NOMO-1 treated with DMSO at 0.1 percent for 48 hours (cell line): ENCODE measurements at regions not wholly inside any gene's neighbourhood (a gene's known extent, or its start where the extent isn't known, plus 50 kb on each side); places are given as distances from the start of the nearest gene placed in this dataset.
"Not testable (repeated sequence)": the region's sequence is repeated elsewhere in the genome, so short reads cannot be mapped to it uniquely, and the experiment has no call there.

Source experiments
- DNase-seq: peaks from one replicate; lab custom pipeline; 2025; ENCODE audit not compliant: unreplicated experiment; lab: John Stamatoyannopoulos, UW

DNA sequence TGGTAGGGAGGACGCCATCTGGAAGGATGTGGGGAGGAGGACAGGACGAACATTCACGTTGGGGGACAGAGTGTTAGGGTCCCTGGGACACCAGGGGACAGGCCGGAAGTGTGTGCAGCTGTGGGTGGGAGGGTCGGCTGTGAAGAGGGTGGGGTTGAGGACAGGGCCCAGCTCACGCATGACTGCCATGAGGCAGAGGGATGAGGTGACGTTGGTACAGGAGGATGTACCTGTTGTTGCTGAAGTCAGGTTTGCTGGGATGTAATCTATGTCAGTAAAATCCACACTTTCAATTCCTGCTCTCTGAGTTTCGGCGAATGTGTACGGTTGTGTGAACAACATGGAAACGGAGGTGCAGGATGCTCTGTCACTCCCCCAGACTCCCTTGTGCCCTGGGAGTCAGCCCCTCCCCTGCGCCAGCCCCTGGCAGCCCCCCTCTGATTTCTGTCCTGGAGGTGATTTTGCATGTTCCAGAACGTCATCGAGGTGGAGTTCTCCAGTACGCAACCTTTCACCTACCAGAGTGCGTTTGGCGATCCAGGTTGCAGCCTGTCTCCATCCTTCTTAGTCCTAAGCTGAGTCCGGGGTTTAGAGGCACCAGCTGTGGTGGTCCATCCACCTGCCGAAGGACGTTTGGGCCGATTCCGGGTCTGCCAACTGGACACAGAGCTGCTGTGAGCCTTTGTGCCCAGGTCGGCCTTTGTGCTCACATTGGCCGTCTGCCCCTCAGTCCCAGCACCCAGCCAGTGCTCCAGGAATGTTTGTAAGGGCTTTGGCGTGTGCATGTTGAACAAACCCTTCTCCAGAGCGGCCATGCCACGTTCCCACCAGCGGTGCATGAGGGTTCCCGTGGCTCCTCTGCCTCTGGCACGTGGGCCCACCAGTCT, 203.2 kb downstream of the NPIPB11 start:
- DNase-seq: not testable (repeated sequence)

DNA sequence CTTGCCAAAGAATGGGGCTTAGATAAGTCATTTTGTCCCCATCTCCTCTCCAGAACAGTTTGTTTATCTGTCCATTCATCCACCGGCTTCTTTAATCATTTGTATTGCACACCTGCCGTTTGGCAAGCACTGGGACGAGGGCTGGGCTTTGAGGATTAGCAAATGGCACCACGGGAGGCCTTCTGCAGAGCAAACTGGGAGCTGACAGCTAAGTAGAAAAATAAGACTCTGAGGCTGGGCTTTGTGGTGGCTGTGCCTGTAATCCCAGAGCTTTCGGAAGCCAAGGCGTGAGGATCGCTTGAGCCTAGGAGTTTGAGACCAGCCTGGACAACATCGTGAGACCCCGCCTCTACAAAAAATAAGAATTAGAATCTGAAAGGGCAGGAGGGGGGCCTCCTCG, 203.9 kb downstream of the NPIPB11 start:
- not testable (repeated sequence) for DNase-seq

DNA sequence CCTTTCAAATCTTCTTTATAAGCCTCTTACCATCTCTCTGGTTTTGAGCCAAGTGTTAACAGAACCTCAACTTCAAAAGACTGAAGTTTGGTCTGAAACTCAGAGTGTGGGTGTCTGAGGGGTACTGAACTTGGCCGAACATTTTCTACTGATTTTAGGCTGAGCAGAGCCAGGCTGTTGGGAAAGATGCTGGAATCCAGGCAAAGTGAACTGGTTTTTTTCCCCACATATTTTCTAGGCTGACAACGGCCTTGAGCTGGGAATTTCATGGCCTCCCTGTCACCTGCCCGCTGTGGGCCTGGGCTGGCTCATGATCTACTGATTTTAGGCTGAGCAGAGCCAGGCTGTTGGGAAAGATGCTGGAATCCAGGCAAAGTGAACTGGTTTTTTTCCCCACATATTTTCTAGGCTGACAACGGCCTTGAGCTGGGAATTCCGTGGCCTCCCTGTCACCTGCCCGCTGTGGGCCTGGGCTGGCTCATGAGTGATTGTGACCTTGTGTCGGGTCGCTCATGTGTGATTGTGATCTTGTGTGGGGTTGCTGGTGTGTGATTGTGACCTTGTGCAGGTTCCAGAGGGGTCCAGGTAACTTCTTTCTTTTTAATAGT, 204.4 kb downstream of the NPIPB11 start:
- DNase-seq: not testable (repeated sequence)

DNA sequence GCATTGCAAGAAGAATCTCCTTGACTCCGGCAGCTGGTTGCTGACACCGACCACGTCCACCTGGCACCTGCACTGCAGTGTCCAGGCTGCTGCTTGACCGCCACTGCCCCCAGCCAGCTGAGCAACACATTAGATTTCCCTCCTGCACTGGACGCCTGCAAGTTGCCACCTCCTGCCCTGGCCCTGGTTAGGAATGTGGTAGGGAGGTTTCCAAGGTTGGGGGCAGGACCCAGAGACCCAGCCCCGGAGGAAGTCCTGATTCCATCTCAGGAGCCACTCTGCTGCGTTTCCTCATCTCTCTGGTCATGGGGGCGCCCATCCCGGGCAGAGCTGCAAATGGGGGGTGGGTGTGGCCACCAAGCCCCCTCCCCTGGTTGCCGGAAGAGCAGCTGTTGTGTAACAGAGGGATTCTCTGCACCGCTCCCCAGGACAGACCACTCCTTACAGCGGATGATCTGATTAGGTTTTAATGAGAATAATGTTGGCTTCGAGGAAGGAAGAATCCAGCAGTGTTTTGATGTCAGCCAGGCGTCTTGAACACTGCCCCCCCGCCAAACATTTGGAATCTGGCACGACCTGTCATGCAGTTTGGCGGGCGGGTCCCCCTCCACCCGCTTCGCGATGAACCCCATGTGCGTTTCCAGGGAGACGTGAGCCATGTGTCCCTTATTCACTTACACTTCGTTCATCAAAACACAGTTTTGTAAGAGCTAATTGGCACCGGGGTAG, 205.1 kb downstream of the NPIPB11 start:
- not testable (repeated sequence) for DNase-seq

DNA sequence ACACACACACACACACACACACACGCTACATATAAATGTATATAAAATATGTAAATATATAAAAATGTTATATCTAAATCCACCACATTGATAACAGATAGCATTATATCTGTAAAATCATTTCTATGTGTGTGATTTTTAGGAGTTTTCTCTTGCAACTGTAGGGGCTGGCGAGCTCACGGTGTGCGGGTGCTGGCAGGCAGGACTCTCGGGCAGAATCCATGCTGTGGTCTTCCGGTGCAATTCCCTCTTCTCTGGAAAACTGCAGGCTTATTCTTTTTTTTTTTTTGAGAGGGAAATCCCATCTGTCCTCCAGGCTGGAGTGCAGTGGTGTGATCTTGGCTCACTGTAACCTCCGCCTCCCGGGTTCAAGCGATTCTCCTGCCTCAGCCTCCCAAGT, 205.8 kb downstream of the NPIPB11 start:
- DNase-seq: not testable (repeated sequence)

DNA sequence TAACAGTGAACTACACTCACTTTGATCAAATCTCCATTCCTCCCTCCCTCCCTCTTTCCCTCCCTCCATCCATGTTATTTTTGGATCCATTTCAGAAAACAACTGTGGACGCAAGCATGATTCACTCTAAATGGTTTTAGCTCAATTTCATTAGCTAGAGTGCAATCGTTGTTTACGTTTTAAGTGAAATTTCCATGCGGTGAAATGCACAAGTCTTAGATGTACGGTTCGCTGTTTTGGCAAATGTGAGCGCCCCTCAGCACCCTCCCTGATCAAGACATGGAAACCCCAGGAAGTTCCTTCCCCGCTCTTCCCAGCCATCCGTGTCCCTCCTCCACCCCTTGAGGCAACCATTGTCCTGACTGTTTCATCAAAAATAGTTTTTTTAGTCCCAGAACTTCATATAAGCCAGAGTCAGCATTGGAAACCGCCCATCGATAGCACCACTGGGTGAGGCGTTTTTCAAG, 206.3 kb downstream of the NPIPB11 start:
- not testable (repeated sequence) for DNase-seq

DNA sequence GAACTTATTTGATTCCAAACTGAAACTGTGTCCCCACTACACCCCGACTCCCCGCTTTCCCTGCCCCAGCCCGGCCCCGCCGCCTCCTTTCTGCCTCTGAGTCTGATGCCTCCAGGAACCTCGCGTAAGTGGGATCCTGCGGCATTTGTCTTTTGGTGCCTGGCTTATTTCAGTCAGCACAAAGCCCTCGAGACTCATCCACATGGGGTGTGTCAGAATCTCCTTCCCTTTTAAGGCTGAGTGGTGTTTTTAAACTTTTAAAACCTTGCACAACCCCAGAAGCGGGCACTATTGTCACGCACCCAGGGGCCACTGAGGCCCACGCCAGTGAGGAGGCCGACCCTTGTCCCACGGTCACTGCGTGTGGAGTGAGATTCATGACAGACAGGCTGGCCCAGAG, 206.9 kb downstream of the NPIPB11 start:
- DNase-seq: not testable (repeated sequence)

DNA sequence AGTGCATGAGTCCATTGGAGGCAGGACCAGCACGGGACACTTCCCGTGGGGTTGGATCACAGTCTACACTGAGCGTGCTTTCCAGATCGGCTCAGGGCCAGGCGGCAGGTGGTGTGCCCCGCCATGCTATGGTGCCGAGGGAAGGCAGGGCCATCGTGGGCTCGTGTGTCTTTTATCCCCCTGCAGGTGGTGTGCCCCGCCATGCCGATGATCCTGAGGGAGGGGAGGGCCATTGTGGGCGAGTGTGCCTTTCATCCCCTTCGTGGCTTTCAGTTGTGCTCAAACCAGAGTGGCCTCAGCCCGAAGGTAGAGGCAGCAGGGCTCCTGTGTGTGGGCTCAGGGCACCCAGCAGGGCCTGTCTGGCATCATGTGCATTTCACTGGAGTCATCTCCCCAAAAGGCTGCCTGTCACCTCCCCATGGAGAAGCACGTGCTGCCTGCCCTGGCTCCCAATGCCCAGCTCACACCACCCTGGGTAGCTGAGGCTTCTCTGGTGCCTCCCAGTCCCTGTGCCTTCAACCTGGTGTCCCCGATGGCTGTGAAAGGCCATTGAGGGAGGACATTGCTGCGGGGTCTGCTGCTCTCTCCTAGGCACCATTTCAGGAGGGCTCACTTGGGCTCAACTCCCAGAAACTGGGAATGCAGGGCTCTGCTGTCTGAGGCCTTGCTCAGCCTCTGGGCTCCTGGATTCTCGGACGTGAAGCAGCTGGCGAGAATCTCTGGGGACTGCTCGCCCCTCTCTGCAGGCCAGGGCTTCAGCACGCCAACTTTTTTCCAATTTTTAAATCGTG, 207.6 kb downstream of the NPIPB11 start:
- no peak for DNase-seq

DNA sequence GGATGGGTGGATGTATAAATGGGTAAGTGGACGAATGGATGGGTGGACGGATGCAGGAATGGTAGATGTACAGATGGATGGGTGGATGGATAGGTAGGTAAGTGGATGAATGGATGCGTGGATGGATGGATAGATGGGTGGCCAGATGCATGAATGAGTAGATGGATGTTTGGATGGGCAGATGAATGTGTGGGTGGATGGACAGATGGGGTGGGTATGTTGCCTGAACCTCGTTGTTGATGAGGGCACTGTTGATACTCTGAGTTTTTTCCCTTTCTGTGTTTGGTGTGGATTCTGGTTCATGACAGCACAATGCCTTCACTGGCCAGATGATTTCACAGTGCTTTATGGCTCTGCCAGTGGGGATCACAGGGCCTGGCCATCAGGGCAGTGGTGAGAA, 208.3 kb downstream of the NPIPB11 start:
- no peak for DNase-seq

DNA sequence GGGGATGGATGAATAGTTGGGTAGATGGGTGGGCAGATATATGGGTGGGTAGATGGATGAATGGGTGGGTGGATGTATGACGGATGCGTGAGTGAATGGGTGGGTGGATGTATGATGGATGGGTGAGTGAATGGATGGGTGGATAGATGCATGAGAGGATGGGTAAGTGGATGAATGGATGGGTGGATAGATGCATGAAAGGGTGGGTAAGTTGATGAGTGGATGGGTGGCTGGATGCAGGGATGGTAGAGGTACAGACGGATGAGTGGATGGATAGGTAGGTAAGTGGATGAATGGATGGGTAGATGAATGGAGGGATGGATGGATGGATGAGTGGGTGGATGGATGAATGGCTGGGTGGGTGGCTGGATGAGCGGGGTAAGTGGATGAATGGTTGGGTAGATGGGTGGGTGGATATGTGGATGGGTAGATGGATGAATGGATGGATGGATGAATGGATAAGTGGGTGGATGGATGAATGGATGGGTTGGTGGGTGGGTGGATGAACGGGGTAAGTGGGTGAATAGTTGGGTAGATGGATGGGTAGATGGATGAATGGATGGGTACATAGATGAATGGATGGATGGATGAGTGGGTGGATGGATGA, 208.9 kb downstream of the NPIPB11 start:
- DNase-seq: not testable (repeated sequence)

DNA sequence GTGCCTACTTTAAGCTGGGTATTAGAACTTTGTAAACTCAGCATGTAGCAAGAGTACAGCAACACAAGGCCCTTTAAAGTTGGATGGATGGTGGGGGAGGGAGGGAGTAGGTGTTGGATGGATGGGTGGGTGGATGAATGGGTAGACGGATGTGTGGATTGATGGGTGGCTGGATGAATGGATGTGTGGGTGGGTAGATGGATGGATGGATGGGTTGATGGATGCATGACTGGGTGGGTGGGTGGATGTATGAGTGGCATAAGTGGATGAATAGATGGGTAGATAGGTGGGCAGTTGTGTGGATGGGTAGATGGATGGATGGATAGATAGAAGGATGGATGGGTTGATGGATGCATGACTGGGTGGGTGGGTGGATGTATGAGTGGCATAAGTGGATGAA, 209.8 kb downstream of the NPIPB11 start:
- not testable (repeated sequence) for DNase-seq

DNA sequence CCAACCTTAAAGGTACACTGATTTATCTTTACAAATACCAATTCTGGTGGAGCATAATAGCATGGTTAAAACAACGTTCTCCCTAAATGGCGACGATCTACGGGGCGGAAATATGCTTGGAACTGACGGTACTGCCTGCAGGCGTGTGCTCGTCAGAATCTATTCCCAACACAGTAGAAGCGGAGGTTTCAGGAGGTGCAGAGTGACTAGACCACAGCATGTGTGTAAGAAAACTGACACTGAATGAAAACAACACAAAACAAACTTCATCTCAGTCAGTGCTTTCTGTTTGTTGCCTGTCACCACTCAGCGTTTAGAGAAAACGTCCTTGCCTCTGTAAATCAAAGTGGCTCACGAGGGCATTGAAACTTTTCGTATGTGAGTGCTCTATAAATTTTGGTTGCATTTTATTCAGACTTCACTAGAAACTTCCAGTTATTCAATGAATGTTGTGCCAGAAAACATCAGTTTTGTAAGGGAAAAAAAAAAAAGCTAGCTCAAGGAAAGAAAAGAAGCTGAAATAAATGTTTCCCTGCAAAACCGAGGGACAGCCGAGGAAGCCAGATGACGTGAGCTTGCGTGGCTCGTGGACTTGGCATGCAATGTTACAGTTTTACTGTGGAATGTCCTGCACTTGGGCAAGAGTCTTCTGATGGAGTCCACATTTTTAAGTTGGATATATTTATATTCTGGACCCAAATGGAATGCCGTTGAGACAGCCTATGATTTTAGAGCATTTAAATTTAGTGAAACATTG, 210.4 kb downstream of the LAT start:
- not testable (repeated sequence) for DNase-seq

DNA sequence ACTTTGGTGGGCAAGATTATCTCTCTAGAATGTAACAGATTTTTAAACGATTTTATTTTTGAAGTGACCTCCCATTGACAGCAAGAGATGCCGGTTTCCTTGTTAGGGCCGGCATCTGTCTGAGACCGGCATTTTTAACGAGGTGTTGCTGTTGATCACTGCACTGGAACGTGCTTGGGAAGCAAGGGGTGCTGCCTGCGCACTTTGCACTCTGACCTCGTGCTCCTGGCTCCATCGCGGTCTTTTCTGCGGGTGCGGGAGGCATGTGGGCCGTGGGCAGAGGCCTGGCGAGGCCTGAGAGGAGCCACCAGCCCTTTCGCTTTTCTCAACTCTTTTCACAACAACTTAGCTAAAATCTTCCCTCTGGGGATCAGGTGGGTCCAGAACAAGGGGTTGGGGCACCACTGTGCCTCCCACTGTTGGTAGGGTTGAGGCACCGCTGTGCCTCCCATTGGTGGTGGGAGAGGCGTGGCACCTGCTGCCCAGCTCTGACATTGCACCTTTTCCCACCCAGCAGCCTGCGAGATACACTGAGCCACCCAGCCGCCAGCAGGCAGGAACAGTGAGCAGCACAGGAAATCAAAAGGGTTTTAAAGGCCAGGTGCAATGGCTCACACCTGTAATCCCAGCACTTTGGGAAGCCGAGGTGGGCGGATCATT, 209.5 kb downstream of the LAT start:
- not testable (repeated sequence) for DNase-seq

DNA sequence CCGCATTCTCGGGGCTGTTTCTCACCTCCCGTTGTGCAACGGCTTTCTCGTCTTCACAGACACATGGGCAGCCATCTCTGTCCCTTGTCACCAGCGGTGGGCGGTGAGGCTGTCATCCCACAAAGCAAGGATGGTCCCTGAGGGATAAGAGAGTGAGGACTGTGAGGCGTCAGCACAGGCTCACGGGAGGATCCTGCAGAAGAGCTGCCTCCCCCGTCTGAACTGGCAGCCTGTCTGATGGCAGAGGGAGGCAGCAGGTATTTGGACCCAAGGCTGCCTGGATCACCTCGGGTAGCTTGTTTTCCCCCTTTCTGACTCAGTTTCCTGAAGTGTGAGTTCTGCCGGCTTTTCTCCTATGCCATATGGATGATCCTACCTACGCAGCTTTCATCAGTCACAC, 208.8 kb downstream of the LAT start:
- not testable (repeated sequence) for DNase-seq

DNA sequence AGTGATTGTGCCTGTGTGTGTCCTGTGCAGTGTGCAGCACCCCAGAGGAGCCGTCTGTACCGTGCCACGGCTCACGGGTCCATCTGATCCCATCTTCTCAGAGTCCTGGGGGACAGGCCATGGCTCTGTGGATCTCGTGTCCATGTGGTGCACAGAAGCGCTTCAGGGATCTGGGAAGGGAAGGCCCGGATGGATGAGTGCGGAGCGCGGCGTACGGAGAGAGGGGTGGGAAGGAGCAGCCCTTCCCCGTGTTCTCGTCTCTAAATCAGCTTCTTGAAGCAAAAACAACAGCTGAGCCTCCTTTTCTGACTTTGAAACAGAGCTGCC, 208.4 kb downstream of the LAT start:
- not testable (repeated sequence) for DNase-seq

DNA sequence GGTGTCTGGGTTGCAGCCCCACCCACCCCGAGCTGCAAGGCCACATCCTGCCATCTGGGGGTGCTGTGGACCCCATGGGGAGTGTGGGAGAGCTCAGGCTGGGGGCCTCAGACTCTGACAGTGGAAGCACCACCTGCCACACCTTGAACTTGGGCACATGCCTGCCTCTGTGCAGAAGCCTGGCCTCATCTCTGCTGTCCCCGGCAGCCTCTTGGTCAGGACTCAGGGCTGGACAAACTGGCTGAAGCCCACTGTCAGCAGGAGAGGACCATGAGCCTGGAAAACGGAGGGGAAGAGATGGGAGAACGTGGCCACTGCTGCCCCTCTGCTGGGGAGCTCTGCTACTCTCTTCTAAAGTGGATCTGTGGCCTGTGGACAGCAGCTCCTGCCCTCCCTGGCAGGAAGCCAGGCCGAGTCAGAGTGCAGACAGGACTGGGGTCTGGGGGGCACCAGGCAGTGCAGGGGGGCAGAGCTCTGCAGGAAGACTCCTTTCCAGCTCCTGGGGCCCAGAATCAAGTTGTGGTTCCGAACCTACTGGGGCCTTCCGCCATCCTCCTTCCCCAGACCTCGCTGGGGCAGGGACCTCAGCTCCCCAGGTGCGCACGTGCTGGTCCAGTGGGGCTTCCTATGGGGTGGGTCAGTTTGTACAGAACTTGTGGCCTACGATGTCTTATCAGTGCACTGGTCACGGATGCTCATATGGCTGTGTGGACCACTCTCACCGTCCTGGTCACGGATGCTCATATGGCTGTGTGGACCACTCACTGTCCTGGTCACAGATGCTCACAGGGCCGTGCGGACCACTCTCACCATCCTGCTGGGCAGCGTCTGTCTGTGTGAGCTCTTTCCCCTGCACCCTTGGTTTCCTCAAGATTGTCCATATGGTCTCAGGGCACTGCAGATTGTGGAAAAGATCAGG, 207.7 kb downstream of the LAT start:
- no peak for DNase-seq

DNA sequence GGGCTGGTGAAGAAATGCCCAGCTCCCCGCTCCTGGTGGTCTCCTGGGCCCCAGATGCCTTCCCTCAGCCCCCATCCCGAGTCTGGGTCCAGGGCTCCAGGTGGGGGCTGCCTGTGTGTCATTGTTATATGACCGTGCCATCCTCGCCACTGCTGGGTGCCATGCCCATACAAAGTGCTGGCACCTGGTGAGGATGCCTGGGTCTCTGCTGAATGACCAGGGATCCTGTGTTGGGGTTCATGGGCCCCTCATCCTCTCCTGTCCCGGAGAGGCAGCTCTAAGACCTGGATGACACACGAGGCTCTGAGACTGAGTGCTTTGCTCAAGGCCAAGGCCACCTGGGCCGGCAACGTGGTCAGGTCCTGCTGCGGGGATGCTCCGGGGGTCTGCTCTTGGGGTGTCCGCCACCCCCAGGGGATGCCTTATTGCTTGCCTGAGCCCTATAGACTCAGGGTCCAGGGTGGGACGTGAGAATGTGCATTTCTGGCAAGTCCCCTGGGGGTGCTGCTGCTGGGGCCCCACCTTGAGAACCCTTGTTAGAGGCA, 206.9 kb downstream of the LAT start:
- not testable (repeated sequence) for DNase-seq
